ENCODE measurements at regions not wholly inside any gene's neighbourhood (a gene's known extent, or its start where the extent isn't known, plus 50 kb on each side); places are given as distances from the start of the nearest gene placed in this dataset.

- TF ChIP-seq MAX (IDR thresholded peaks at IDR 0.05) (no peak), CEBPB (IDR thresholded peaks at IDR 0.05) (no peak), RAD21 (conservative IDR thresholded peaks at IDR 0.05 in 1 of 2, IDR thresholded peaks at IDR 0.05 in 1 of 2) (no peak), ZNF302 (CRISPR knock-in tag; IDR thresholded peaks at IDR 0.05) (no peak)
- TF ChIP-seq, protein P1, sequence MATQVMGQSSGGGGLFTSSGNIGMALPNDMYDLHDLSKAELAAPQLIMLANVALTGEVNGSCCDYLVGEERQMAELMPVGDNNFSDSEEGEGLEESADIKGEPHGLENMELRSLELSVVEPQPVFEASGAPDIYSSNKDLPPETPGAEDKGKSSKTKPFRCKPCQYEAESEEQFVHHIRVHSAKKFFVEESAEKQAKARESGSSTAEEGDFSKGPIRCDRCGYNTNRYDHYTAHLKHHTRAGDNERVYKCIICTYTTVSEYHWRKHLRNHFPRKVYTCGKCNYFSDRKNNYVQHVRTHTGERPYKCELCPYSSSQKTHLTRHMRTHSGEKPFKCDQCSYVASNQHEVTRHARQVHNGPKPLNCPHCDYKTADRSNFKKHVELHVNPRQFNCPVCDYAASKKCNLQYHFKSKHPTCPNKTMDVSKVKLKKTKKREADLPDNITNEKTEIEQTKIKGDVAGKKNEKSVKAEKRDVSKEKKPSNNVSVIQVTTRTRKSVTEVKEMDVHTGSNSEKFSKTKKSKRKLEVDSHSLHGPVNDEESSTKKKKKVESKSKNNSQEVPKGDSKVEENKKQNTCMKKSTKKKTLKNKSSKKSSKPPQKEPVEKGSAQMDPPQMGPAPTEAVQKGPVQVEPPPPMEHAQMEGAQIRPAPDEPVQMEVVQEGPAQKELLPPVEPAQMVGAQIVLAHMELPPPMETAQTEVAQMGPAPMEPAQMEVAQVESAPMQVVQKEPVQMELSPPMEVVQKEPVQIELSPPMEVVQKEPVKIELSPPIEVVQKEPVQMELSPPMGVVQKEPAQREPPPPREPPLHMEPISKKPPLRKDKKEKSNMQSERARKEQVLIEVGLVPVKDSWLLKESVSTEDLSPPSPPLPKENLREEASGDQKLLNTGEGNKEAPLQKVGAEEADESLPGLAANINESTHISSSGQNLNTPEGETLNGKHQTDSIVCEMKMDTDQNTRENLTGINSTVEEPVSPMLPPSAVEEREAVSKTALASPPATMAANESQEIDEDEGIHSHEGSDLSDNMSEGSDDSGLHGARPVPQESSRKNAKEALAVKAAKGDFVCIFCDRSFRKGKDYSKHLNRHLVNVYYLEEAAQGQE (IDR thresholded peaks at IDR 0.05) = no peak
- TF ChIP-seq, protein P2, sequence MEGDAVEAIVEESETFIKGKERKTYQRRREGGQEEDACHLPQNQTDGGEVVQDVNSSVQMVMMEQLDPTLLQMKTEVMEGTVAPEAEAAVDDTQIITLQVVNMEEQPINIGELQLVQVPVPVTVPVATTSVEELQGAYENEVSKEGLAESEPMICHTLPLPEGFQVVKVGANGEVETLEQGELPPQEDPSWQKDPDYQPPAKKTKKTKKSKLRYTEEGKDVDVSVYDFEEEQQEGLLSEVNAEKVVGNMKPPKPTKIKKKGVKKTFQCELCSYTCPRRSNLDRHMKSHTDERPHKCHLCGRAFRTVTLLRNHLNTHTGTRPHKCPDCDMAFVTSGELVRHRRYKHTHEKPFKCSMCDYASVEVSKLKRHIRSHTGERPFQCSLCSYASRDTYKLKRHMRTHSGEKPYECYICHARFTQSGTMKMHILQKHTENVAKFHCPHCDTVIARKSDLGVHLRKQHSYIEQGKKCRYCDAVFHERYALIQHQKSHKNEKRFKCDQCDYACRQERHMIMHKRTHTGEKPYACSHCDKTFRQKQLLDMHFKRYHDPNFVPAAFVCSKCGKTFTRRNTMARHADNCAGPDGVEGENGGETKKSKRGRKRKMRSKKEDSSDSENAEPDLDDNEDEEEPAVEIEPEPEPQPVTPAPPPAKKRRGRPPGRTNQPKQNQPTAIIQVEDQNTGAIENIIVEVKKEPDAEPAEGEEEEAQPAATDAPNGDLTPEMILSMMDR (IDR thresholded peaks at IDR 0.05) = no peak
Measured at GRCh38 chr10:16259726-16260125, 177.1 kb upstream of the PTER start.

Data from A549 (cell line).